ENCODE measurements at regions not wholly inside any gene's neighbourhood (a gene's known extent, or its start where the extent isn't known, plus 50 kb on each side); places are given as distances from the start of the nearest gene placed in this dataset.
"Not testable (repeated sequence)": the region's sequence is repeated elsewhere in the genome, so short reads cannot be mapped to it uniquely, and the experiment has no call there.

GRCh38 chr13:64765636-64766035 is 2464.5 kb downstream of the PCDH9 start:
- DNase-seq (ENCODE audit: insufficient read length, low spot score) = no peak
- FAIRE-seq = no peak

DNA sequence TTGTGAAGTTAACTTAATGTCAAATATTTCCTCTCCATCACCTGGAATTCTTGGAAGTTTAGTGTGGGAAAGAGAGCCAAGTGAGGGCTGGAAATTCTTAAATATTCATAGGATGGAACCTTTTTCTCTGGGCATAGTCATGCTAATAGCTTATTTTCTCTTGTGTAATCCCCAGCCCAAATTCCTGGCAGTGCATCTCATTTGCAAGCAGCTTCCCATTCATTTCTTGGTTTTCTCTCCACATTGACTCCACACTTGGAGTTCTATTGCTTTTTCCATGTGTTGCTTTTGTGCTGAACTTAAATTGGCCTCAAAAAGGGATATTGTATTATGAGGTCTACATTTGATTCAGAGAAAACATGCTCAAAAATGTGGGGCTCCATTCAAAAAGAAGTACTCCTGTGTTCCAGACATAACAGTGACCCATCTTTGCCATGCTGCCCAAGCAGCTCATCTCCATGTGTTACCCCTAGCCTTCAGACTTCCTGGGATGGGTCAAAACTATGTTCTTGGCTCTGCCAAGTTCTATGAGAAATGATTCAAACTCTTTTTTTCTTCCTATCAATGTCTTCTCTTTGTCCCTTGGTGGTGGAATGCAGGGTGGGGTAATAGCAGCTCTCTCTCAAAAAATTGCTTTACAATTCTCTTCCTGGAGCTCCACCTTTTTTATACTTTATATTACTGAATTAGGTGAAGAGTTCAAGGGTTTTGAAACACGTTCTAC is 2471.5 kb downstream of the PCDH9 start:
- DNase-seq (ENCODE audit: insufficient read length, low spot score) (no peak), FAIRE-seq (no peak)

GRCh38 chr13:64756621-64757020 is 2473.5 kb downstream of the PCDH9 start:
- DNase-seq (ENCODE audit: insufficient read length, low spot score) (no peak), FAIRE-seq (no peak)

DNA sequence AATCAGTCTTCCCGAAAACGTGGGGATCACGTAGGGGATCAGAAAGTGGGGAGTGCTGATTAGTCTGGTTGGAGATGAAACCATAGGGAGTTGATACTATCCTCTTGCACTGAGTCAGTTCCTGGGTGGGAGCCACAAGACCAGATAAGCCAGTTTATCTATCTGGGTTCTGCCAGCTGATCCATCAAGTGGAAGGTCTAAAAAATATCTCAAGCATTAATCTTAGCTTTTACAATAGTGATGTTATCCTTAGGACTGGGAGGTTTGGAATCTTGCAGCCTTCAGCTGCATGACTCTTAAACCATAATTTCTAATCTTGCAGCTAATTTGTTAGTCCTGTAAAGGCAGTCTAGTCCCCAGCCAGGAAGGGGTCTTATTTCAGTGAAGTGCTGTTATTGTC is 2474.2 kb downstream of the PCDH9 start:
- no peak for FAIRE-seq
- no peak for DNase-seq (ENCODE audit: insufficient read length, low spot score)

DNA sequence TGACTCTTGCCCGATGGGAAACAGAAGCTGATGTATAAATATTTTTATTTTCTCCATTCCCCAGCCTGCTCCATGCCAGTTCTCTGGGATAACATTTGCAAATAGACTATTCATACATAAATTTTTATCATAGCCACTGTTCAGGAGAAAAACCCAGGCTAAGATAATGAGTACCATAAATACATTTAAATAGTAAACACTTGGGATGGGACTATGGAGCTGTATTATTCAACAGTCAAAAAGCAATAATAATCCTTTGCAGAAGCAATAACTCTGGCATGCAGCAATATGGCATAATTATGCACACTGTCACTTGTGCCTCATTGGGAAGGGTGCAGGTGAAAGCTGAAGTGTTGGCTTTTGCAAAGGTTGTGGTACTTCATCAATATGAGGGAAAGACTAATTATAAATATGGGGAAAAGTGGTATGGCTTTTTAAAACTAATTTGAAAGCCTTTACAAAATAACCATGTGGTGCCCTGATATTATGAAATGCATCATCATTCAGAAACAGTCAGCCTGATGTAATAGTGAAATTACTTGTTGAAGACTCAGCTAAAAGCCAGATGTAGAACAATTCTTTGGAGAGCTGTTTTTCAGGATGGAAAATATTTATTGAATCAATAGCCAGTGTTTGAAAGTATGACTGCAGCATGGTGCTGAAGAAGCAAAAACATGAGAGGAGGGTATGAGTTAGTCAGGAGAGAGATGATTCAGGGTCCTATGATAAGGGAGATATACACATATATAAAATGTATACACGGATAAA is 2476.7 kb downstream of the PCDH9 start:
- DNase-seq (ENCODE audit: insufficient read length, low spot score) (no peak), FAIRE-seq (no peak)

DNA sequence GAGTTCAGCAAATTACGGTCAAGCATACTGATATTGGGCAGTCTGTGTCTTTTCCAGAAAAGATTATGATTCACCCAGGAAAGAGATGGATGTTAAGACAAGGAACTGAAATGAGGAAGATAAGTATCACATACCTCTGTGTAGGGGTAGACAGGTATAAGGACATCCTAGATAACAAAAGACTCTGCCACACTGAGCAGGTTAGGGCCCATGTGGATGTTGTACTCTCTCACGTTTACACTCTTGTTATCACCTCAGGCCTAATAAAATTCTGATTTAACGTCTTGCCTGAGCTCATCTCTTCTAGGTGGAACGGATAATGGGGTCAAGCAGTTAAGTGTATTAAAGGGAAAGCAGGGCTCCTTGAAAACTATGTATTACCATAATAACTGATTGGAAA is 2480.8 kb downstream of the PCDH9 start:
- FAIRE-seq (no peak), DNase-seq (ENCODE audit: insufficient read length, low spot score) (no peak)

DNA sequence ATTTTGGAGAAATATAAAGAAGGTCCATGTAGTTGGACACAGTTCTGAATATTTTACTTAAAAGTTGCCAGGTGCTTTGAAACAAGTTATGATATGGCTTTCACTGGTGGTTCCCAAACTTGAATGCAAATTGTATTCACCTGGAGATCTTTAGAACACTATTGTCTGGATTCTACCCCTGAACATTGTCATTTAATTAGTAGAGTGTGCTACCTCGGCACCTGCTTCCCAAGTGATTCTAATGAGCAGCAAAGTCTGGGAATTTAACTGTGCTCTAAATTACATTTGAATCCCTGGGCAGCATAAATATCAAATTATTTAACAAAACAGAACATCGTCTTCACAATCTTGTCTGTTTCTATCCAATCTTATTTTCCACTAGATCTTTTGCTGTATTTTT is 2483.3 kb downstream of the PCDH9 start:
- FAIRE-seq (no peak), DNase-seq (ENCODE audit: insufficient read length, low spot score) (no peak)

DNA sequence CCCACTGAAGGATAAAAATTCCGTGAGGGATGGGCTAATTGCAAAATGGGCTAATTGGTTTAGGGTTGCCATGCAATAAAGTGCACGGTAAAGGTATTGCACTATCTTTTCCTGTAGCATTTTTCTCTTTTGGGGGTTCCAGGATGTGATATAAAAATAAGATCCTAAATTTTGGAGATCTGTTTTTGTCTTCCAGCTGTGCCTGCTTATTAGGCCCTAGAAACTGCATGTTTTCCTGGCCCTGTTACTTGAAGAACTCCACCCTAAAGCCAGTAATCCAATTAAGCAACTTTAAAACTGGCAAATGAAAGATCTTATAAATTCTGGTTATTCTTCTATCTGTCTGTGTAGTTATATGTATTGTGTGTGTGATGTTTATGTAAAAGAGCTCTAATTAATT is 2489.6 kb downstream of the PCDH9 start:
- FAIRE-seq = no peak
- no peak for DNase-seq (ENCODE audit: insufficient read length, low spot score)

- DNase-seq (ENCODE audit: insufficient read length, low spot score) (no peak), FAIRE-seq (no peak)
These were observed 2504.6 kb downstream of the PCDH9 start for GRCh38 chr13:64725492-64725891.

DNA sequence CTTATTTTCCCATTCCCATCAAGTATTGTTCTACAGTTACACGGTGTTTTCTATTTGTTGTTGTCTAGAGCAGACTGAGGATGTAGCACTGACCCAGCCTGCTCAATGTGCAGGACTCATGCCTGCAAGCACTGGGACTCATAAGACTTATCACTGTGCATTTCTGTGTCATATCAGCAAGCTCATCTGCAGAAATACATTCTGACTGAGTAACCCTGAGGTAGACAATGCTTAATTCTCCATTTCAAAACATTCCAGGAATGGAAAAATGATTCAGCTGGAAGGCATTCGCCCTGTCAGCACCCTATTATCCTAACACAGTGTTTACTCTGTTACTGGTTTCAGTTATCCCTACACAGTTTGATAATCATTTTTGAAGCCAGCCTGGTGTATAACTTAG is 2506.4 kb downstream of the PCDH9 start:
- no peak for DNase-seq (ENCODE audit: insufficient read length, low spot score)
- FAIRE-seq = no peak

GRCh38 chr13:64718116-64718515 is 2512.0 kb downstream of the PCDH9 start:
- FAIRE-seq = no peak

DNA sequence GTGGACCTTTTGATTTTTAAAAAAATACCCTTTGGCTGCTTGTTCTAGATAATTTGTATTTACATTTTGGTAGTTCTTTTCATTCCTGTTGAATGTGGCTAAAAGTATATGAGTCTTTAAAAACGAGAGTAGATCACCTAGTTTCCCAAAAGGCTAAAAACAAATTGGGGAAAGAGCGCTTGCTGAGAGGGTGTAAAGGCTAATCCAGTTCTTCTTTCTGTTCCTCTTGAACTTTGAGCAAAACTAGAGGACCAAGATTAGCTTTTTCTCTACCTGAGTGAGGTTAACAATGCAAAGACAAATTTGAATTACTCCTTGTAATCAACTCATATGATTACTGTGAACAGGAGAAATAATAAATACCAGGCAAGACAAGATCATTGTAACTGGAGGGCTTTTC is 2513.2 kb downstream of the PCDH9 start:
- DNase-seq (ENCODE audit: insufficient read length, low spot score) (no peak), FAIRE-seq (no peak)

More at GRCh38 chr13:64718116-64718515, 2512.0 kb downstream of the PCDH9 start:
- DNase-seq (ENCODE audit: insufficient read length, low spot score) = no peak

GRCh38 chr13:64709079-64709478 is 2521.1 kb downstream of the PCDH9 start:
- no peak for FAIRE-seq

DNA sequence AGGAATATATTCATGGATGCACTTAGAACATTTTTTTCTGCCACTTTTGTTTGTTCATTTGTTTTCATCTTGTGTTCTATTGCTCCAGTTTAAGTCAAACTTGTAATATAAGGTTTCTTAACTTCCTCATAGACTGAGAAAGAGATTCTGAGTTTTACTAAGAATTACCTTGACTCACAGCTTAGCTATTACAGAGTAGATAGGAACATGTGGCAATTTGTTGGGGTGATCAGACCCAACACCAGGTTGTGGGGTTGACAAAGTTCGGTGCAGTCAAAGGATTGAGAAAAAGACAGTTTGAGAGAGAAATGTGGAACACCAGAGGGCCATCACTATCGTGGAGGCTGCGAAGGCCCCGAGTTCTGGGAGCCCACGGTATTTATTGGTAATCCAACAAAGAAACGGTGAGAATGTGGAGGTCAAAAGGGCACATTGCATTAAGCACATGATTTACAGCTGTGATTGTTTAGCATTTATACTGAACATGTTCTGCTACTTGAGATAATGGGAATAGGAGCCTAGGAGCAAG is 2526.0 kb downstream of the PCDH9 start:
- FAIRE-seq (no peak), DNase-seq (ENCODE audit: insufficient read length, low spot score) (no peak)

More at GRCh38 chr13:64709079-64709478, 2521.1 kb downstream of the PCDH9 start:
- no peak for DNase-seq (ENCODE audit: insufficient read length, low spot score)

GRCh38 chr13:64697226-64697625 is 2532.9 kb downstream of the PCDH9 start:
- FAIRE-seq (no peak), DNase-seq (ENCODE audit: insufficient read length, low spot score) (no peak)

DNA sequence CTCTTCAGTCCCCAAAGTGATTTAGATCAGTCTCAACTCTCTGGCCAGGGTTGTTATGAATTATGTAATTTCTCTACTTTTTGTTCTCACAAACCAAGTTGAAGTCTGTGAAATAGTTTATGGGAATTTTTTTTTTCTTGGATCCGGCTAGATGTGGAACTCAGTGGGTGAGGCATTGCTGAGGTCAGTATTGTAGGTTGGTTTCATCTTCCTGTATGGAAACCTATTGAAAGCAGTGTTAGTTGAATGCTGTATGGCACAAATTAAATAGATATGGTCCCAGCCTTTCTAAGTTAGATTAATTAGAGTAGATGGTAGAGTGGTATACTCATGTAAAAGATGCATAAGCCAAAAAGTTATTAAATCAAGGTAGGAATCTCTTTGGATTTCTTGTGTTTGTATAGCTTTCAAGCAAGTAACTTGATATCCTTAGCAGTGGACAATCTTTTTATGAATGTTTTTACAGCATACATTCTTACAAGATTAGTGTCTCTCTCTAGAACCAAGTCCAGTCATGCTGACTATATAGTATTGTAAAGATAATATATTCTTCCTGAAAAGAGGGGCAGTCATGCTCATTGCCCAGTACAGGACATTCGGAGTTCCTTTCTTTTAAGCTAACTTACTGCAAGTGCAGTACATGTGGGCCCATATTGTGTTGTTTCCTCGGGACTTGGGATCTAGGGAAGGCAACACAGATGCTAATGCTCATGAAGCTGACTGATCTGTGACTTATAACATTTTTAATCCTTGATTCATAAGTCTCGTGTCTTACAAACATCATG is 2541.1 kb downstream of the PCDH9 start:
- DNase-seq (ENCODE audit: insufficient read length, low spot score) = no peak
- no peak for FAIRE-seq

DNA sequence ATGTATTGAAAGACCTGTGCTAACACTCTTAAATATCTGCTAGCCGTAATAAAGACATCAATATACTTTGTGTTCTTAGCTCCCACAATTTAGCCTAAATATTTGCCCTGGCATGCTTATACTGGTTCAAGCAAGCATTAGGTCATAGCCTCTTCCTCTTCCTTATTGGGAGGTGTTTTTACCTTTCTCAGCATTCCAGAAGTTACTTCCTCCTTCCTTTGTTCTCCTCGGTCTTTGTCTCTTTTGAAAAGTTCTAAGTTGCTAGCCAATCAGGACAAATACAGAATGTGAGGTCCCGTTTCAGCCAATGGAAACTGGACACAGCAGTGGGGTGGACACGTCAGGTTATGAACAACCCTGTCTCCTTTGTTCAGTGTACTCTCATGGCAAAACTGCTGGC is 2543.6 kb downstream of the PCDH9 start:
- FAIRE-seq; DNase-seq (ENCODE audit: insufficient read length, low spot score): not testable (repeated sequence)

- FAIRE-seq (no peak), DNase-seq (ENCODE audit: insufficient read length, low spot score) (no peak)
These were observed 2545.3 kb downstream of the PCDH9 start for GRCh38 chr13:64684685-64685431.

GRCh38 chr13:64684108-64684507 is 2546.0 kb downstream of the PCDH9 start:
- no peak for FAIRE-seq
- DNase-seq (ENCODE audit: insufficient read length, low spot score) = no peak

DNA sequence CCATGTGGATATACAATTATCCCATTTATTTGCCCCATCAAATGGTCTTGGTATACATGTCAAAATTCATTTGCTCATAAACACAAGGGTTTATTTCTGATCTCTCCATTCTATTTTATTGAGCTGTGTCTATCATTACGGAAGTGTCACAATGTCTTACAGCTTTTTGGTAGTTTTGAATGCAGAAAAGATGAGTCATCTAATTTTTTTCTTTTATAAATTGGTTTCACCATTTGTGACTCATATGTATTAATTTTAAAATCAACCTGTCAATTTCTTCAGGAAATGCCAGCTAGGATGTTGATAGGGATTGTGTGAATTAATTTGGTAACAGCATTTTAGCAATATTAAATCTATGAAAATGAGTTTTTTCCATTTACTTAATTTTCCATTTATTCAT is 2549.4 kb downstream of the PCDH9 start:
- DNase-seq (ENCODE audit: insufficient read length, low spot score) (no peak), FAIRE-seq (no peak)
